CD4-positive, alpha-beta T cell treated with Interferon gamma for 1 hour (primary cell): ENCODE measurements at regions not wholly inside any gene's neighbourhood (a gene's known extent, or its start where the extent isn't known, plus 50 kb on each side); places are given as distances from the start of the nearest gene placed in this dataset.

Experiments used
- DNase-seq: peaks from one replicate; pipeline ENCODE4 v3.0.0-alpha.2; 2020

DNA sequence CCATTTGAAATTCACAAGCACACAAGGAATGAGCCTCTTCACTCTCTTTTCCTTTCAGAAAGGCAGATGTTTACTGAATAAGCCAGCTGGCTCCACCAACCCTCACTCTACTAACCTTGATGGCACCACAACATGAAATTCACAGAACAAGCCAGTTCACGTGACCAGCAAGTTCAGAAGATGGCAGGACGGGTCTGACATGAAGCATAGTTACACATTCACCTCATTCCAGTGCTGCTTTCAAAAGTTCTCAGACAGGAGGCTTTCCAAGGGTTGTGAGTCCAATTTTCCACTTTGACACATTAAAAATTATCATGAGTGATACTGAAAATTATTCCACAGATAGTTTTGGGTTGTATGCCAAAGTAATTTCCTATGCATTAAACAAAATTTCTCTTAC is 74.2 kb upstream of the MBOAT2 start:
- no peak for DNase-seq

DNA sequence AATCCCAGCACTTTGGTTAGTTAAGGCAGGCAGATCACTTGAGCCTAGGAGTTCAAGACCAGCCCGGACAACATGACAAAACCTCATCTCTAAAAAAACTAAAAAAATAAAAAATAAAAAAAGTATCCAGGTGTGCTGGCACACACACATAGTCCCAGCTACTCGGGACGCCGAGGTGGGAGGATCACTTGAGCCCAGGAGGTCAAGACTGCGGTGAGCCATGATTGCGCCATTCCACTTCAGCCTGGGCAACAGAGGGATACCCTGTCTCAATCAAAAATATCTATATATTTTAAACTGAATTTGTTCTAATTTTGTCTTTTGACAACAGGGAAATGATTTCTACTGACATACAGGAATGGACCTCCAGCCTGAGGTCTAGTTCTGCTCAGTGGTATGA is 73.3 kb upstream of the MBOAT2 start:
- DNase-seq: no peak

DNA sequence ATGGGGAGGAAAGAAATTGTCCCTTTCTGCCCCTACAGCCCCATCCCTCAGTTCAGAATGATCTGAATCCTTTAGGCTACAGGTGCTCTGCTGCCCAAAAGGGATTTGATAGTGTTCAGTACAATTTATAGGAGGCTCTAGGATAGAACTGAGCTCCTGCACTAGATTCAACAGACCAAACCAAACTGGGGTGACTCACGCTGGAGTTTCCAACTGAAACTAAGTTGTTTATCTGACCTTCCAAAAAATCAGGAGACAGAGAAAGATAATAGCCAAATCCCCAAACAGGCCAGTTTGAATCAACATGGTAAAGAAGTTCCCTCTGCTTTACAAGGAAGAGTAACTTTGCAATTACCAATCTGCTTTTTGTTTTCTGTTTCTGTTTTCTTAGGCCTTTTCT is 72.7 kb upstream of the MBOAT2 start:
- no peak for DNase-seq

DNA sequence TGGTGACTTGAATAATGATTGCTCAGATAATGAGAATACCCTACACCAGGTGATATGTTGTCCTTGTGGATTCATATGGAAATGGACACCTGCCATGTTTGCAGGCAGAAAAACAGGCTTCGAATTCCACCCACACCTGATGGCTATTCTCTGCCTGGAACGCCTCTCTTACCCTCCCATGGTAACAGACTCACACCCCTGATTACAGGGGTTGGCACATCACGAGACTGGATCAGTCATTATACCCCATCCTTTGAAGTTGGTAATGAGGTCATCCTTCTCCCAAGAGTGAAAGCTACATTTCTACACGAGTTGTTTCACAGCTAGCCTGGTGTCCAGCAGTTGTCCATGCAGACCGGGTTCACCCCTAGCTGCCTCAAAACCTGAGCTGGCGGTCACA is 71.4 kb upstream of the MBOAT2 start:
- DNase-seq: no peak

DNA sequence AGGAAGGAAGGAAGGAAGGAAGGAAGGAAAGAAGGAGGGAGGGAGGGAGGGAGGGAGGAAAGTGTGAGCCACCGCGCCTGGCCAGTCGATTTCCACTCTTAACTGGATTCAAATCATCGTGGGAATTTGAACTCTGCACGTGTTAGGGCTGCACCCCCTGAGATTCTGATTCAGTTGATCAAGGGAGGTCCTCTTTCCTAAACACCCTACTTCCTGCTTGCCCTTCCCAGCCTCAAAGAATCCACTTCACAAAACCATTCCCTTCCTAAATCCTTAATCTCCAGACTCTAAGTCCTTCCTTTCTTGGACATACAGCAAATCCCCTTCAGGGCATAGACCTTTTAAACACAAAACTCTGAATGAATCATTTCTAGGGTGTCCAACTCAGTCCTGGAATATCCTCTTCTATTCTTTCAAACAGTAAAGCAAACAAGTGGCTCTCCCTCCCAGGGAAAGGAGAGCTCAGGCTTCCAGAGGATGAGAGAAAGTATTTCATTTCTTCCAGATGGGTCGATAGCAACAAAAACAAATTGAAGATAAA is 68.2 kb upstream of the MBOAT2 start:
- DNase-seq: no peak

DNA sequence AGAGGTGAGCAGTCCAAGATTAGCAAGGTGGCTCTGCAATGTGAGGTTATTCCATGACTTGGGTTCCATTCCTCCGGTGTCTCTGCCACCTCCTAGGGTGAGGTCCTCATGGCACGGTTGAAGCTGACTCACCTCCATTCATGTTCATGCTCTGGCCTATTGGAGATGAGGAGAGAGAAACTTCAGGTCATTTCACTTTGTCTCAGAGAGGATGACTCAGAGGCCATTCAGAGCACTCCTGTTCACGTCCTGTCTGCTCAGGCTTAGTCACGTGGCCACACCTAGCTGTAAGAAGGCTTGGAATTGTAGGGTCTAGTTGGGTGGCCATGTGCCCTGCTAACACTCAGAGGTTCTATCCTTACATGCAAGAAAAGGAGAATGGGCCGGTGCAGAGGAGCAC is 67.5 kb upstream of the MBOAT2 start:
- no peak for DNase-seq

DNA sequence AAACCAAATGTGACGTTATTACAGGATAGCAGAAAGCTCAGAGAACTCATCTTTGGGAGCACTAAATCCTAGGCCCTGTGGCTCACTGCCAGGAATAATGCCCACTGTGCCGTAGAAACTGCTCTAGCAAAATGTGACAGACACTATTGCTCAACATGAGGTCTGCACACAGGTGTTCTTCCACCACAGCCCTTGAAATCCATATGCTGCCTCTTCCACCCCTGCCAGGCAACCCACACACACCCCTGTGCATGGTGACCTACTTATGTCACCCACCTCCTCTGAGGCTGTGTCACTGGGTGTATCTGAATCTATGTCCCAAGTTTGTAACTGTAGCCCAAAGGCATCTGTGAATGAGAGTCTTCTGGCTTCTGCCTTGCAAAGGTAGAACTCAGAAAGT is 66.1 kb upstream of the MBOAT2 start:
- DNase-seq: no peak

DNA sequence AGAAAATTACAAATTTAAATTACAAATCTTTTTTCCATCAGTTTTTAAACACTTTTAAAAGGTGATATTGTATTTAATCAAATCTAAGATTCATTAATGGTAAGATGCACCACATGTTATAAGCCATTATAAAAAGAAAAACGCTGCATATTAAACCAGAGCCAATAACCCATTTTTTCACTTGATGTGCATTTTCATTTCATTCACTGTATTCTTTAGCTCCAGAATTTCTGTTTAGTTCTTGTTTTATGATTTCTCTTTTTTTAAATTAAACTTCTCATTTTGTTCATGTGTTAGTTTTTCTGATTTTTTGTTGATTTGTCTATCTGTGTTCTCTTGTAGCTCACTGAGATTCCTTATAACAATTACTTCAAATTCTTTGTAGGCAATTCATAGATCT is 62.4 kb upstream of the MBOAT2 start:
- DNase-seq: no peak

DNA sequence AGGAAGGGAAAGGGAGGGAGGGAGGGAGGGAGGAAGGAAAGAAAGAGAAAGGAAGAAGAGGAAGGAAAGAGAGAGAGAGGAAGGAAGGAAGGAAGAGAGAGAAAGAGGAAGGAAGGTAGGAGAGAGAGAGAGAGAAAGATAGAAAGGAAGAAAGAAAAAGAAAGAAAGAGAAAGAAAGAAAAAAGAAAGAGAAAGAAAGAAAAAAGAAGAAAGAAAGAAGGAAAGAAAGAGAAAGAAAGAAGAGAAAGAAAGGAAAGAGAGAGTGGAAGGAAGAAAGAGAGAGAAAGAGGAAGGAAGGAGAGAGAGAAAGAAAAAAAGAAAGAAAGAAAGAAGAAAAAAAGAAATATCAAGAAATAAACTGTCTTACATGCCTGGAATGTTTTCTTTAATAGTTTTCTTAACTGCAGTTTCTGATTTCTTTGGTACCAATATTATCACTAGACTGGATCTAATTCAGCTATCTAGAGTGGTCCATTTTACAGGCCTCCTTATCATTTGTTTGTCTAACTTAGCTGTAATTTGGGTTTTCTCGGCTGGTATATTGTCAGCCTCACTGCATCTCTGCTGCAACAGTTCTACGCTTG is 59.6 kb upstream of the MBOAT2 start:
- no peak for DNase-seq

DNA sequence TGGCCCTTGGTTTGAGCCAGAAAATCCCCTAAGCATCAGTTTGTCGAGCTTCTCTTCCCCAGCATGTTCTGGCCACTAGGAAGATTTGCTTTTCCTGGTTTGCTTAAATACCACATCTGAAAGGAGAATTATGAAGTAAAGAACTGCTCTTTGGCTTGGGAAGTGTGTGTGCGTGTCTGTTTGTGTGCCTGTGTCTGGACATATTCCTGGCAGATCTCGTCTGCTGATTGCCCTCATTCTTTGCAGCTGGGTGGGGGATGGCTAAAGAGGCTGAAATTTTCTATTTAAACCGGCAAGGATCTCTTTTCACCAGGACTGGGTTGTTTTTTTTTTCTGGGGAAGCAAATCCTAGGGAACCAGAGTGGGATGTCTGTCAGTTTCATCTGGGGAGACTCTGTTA is 57.3 kb upstream of the MBOAT2 start:
- no peak for DNase-seq

DNA sequence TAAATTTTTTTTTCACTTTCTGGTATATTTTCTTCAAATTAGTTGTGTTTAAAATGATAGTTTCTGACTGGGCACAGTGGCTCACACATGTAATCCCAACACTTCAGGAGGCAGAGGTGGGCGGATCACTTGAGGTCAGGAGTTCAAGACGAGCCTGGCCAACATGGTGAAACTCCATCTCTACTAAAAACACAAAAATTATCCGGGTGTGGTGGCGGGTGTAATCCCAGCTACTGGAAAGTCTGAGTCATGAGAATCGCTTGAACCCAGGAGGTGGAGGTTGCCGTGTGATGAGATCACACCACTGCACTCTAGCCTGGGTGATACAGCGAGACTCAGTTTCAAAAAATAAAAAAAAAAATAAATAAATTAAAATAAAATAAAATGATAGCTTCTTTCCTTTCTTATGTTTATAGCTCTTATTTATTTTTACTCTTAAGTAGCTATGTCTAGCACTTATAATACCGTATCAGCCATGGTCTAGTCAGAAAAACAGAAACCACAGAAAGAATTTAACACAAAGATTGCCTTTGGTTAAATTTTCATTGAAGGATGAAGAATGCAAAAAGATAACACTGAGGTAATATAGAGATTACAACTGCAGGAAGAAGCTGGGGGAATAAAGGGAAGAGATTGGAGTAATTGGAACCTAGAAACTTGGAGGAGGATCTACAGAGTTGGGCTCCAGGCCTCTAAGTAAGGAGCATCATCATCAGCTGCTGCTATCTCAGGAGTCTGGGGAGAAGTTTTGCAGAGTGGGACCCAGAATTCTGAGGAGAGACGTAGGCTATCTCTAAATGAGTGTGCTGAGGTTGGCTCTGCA is 54.7 kb upstream of the MBOAT2 start:
- no peak for DNase-seq

DNA sequence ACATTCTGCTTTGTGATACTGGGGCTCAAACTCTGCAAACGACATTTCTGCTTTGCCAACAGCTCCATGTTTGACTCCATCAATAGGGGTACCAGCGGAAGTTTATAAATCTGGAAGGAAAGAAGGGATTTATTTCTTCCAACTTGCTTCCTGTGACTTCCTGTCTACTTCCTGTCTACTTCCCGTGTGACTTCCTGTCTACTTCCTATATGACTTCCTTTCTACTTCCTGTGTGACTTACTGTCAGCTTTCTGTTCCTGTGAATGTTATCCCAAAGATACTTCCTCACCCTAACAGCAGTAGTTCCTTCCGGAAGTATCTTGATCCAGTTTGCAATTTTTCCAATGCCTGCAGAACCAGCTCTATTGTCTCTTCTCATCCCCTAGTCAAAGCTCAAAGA is 52.0 kb upstream of the MBOAT2 start:
- DNase-seq: no peak

DNA sequence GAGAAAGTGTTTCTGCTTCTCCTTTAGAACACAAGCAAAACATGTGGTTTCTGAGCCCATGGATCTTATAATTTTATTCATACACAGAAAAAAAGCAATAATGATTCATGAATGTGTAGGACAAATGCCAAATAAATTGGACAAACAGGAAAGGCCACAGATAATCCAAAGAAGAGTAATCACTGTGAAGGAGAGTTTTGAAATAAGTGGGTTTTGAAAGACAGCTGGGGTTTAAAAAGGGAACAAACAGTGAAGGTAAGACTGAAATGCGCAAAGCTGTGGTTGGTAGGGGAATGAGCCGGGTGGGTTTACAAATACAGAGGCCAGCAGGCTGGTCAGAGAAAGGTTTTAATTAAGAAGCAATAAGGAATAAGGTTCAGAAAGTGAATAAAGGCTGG is 50.0 kb upstream of the MBOAT2 start:
- no peak for DNase-seq
